ENCODE measurements at regions not wholly inside any gene's neighbourhood (a gene's known extent, or its start where the extent isn't known, plus 50 kb on each side); places are given as distances from the start of the nearest gene placed in this dataset.
A peak's percentile ranks its signal among the peaks of the same experiment; 100 is the strongest.

GRCh38 chr4:84167093-84167492 is 332.0 kb downstream of the NKX6-1 start:
- no peak for TF ChIP-seq CTCF (IDR thresholded peaks at IDR 0.05)
- no peaks in the 10 kb centered on the region for H3K36me3 Mint-ChIP-seq (ENCODE audit: low read depth)
- H3K4me1 Mint-ChIP-seq: peaks cover 6% of the 10 kb centered on the region
- H3K4me3 Mint-ChIP-seq: no peak overlapping the region
- no peak for DNase-seq
- no peak overlapping the region for H3K27ac Mint-ChIP-seq
- H3K9me3 Mint-ChIP-seq: no peaks in the 10 kb centered on the region
- peaks cover 10% of the 10 kb centered on the region for H3K27me3 Mint-ChIP-seq (ENCODE audit: low read depth, poor library complexity)

DNA sequence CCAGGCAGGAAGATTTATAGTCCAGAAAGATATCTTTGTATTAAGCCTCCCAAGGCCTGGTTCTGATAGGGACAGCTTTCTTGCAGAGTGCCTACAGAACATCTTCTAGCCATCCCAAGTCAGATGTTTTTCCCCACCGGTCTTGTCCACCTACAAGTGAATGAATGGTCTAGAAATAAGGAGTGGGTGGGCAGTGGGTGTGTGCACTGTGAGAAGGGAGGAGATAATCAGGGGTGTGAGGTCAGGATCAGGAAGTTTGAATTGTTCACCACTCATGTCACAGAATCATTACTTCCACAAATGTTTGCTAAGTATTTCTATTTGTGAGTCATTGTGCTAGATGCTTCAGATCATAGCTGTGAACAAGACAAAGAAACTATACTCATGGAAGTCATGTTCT is 332.6 kb downstream of the NKX6-1 start:
- TF ChIP-seq CTCF (IDR thresholded peaks at IDR 0.05): no peak
- DNase-seq: no peak
- peaks cover 9% of the 10 kb centered on the region for H3K4me1 Mint-ChIP-seq
- no peak overlapping the region for H3K4me3 Mint-ChIP-seq
- H3K9me3 Mint-ChIP-seq: no peaks in the 10 kb centered on the region
- H3K27ac Mint-ChIP-seq: no peak overlapping the region
- peaks cover 10% of the 10 kb centered on the region for H3K27me3 Mint-ChIP-seq (ENCODE audit: low read depth, poor library complexity)
- H3K36me3 Mint-ChIP-seq (ENCODE audit: low read depth): no peaks in the 10 kb centered on the region

- Mint-ChIP-seq H3K36me3 (ENCODE audit: low read depth) (no peaks in the 10 kb centered on the region), H3K4me3 (no peak overlapping the region), H3K9me3 (no peaks in the 10 kb centered on the region), H3K27me3 (ENCODE audit: low read depth, poor library complexity) (peaks cover 5% of the 10 kb centered on the region), H3K27ac (no peak overlapping the region), H3K4me1 (peaks cover 15% of the 10 kb centered on the region)
- no peak for TF ChIP-seq CTCF (IDR thresholded peaks at IDR 0.05)
- no peak for DNase-seq
Observed at GRCh38 chr4:84164201-84164600, 334.9 kb downstream of the NKX6-1 start.

- Mint-ChIP-seq H3K4me1 (peaks cover 24% of the 10 kb centered on the region), H3K27ac (no peak overlapping the region), H3K9me3 (no peaks in the 10 kb centered on the region), H3K36me3 (ENCODE audit: low read depth) (no peaks in the 10 kb centered on the region), H3K4me3 (no peak overlapping the region), H3K27me3 (ENCODE audit: low read depth, poor library complexity) (no peaks in the 10 kb centered on the region)
- DNase-seq: peak; percentile 44
- TF ChIP-seq CTCF (IDR thresholded peaks at IDR 0.05): peak; percentile 41
Observed at GRCh38 chr4:84159762-84160161, 339.3 kb downstream of the NKX6-1 start.

- Mint-ChIP-seq H3K27me3 (ENCODE audit: low read depth, poor library complexity) (no peaks in the 10 kb centered on the region), H3K36me3 (ENCODE audit: low read depth) (no peaks in the 10 kb centered on the region), H3K4me1 (peaks cover 28% of the 10 kb centered on the region), H3K27ac (no peak overlapping the region), H3K4me3 (no peak overlapping the region), H3K9me3 (no peaks in the 10 kb centered on the region)
- TF ChIP-seq CTCF (IDR thresholded peaks at IDR 0.05): no peak
- no peak for DNase-seq
Observed at GRCh38 chr4:84158670-84159069, 340.4 kb downstream of the NKX6-1 start.

DNA sequence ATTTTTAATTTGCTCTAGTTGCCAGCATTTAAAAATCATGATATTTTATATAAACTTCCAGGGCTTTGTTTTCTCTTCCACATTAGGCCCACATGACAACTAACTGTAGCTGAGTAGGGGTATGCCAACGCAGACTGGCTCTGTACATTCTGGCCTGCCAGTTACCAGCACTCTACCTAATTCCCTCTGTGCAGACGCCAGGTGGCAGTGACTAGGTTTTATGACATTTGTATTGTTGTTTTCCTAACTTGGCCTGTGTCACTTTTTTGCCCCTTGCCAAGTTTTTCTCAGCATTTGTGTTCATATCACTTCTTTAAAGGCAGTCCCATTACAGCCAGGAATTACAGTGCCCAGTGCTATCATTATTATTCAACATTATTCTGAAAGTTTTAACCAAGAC is 347.5 kb downstream of the NKX6-1 start:
- no peaks in the 10 kb centered on the region for H3K36me3 Mint-ChIP-seq (ENCODE audit: low read depth)
- H3K9me3 Mint-ChIP-seq: no peaks in the 10 kb centered on the region
- no peak for DNase-seq
- peaks cover 19% of the 10 kb centered on the region for H3K4me1 Mint-ChIP-seq
- no peak overlapping the region for H3K27ac Mint-ChIP-seq
- no peak overlapping the region for H3K4me3 Mint-ChIP-seq
- TF ChIP-seq CTCF (IDR thresholded peaks at IDR 0.05): no peak
- H3K27me3 Mint-ChIP-seq (ENCODE audit: low read depth, poor library complexity): peaks cover 7% of the 10 kb centered on the region
